Lung (tissue), 11 donors: ENCODE measurements at regions not wholly inside any gene's neighbourhood (a gene's known extent, or its start where the extent isn't known, plus 50 kb on each side); places are given as distances from the start of the nearest gene placed in this dataset.
A peak's percentile ranks its signal among the peaks of the same experiment; 100 is the strongest.

Experiments
- ATAC-seq: fragments of 200-7000 bp; cut with Tn5 transposase; one replicate; pipeline ENCODE4 v1.9.1; 2020; ENCODE audit warnings: moderate number of reproducible peaks; ENCODE audit not compliant: insufficient read depth, low FRiP score
- DNase-seq, 3 donors: peaks; one replicate each; pipeline ENCODE4 v3.0.0-alpha.2; 2013 to 2017
- H3K27ac ChIP-seq, 2 donors: one replicate each; pipeline ENCODE4 v1.5.1; 2013; ENCODE audit warnings: mild to moderate bottlenecking in 2 of 2, moderate library complexity in 2 of 2, control low read depth in 1 of 2, inconsistent platforms in 1 of 2, low read depth in 1 of 2, low read length in 1 of 2
- H3K27me3 ChIP-seq, 3 donors: one replicate each; pipeline ENCODE4 v1.5.1; 2013; ENCODE audit warnings: low read length in 2 of 3; ENCODE audit not compliant: control insufficient read depth in 3 of 3, insufficient read depth in 3 of 3
- H3K36me3 ChIP-seq, 4 donors: one replicate each; pipeline ENCODE4 v1.5.1; 2013; ENCODE audit warnings: low read length in 4 of 4, mild to moderate bottlenecking in 1 of 4, moderate library complexity in 1 of 4; ENCODE audit not compliant: control insufficient read depth in 4 of 4, insufficient read depth in 4 of 4
- H3K4me1 ChIP-seq, 5 donors: one replicate each; pipeline ENCODE4 v1.5.1; 2013; ENCODE audit warnings: low read length in 5 of 5, mild to moderate bottlenecking in 2 of 5, moderate library complexity in 1 of 5; ENCODE audit not compliant: control insufficient read depth in 5 of 5, insufficient read depth in 5 of 5
- H3K4me3 ChIP-seq: one replicate; pipeline ENCODE4 v1.5.1; 2013; ENCODE audit warnings: mild to moderate bottlenecking, control low read depth, moderate library complexity
- H3K9ac ChIP-seq, 2 donors: one replicate each; pipeline ENCODE4 v1.5.1; 2013; ENCODE audit warnings: low read length in 2 of 2, control low read depth in 1 of 2; ENCODE audit not compliant: insufficient read depth in 1 of 2
- H3K9me3 ChIP-seq, 4 donors: one replicate each; pipeline ENCODE4 v1.5.1; 2013; ENCODE audit warnings: low read length in 3 of 4, mild to moderate bottlenecking in 1 of 4, moderate library complexity in 1 of 4; ENCODE audit not compliant: control insufficient read depth in 4 of 4, insufficient read depth in 3 of 4
- WGBS, 2 donors: extraction: QIAGEN DNeasy Blood & Tissue Kit; methylation state at CpG; one replicate each; pipeline ENCODE4 v1.1.7; 2013; 5-methylcytosine and 5-hydroxymethylcytosine counted together
- TF ChIP-seq, protein P1 (sequence below): IDR thresholded peaks from 2 replicates; pipeline ENCODE4 v1.5.1; 2012; ENCODE audit warnings: mild to moderate bottlenecking; ENCODE audit errors: control extremely low read depth, extremely low read depth
- donor health status: control.
- donor health status: control.
- donor health status: Bipolar disorder and iron deficiency.
- donor health status: healthy.
- donor health status: DM: yes; HTN: yes; CAD: no.

DNA sequence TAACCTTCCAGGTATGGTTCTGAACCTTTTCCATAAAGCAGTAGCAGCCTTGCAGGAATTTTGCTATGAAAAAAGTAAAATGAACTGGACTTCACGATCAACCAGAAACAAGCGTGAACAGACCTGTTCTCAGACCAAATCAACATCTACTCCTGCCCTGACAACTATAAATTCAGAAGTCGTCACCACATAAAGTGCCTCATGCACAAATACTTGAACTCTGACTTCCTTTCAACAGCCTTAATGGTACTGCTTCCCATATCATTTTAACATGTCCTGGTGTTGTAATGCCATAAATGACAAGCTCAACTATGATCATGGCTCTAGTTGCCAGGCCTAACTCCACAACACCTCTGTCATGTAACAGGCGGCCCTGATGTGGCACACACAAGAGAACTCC, 262.4 kb downstream of the MTX2 start:
- no peaks in the 10 kb centered on the region for H3K27me3 ChIP-seq
- no peak overlapping the region for H3K4me3 ChIP-seq
- peaks cover 0 to 37% (median 10%) of the 10 kb centered on the region in 5 donors for H3K4me1 ChIP-seq
- H3K9me3 ChIP-seq: no peaks in the 10 kb centered on the region
- ATAC-seq: no peak
- DNase-seq: no peak
- H3K36me3 ChIP-seq: no peaks in the 10 kb centered on the region
- H3K27ac ChIP-seq: no peak overlapping the region
- WGBS, 2 donors: 80 to 85% methylated on average over 4 of the region's 4 CpGs
- H3K9ac ChIP-seq: no peak overlapping the region
- TF ChIP-seq, protein P1, sequence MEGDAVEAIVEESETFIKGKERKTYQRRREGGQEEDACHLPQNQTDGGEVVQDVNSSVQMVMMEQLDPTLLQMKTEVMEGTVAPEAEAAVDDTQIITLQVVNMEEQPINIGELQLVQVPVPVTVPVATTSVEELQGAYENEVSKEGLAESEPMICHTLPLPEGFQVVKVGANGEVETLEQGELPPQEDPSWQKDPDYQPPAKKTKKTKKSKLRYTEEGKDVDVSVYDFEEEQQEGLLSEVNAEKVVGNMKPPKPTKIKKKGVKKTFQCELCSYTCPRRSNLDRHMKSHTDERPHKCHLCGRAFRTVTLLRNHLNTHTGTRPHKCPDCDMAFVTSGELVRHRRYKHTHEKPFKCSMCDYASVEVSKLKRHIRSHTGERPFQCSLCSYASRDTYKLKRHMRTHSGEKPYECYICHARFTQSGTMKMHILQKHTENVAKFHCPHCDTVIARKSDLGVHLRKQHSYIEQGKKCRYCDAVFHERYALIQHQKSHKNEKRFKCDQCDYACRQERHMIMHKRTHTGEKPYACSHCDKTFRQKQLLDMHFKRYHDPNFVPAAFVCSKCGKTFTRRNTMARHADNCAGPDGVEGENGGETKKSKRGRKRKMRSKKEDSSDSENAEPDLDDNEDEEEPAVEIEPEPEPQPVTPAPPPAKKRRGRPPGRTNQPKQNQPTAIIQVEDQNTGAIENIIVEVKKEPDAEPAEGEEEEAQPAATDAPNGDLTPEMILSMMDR: no peak

DNA sequence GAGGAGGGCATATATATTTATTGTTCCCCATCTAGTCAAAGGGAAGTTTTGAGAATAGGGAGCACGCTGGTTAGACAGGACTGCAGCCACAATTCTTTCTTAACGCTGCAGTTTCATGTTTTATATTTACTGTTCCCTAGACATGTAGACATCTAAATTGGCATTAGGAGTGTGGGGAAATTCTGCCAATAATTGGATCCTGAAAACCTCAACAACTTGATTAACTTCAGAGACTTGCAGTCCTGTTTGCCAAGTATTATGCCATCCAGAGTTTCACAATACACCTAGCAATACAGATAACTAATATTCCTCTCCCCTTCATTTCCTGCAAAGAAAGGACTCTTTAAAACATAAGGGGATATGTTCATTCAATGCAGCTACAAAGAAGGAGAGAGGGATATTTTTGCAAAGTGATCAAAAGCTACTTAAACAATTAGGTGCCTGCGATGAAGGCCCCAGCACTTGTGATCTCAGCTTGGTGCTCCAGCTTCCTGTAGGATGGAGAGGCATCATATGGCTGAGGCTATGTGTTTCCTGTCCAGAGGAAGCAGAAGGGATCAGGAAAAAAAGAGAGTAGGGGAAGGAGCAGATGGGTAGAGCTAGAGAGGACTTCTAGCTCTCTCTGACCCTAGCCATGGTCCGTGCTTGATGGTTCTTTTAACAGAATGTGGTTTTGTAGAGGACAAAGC, 264.4 kb downstream of the MTX2 start:
- Histone ChIP-seq H3K4me3 (no peak overlapping the region), H3K27ac (no peak overlapping the region), H3K4me1 (peaks cover 0 to 24% (median 5%) of the 10 kb centered on the region in 5 donors), H3K27me3 (no peaks in the 10 kb centered on the region), H3K36me3 (no peaks in the 10 kb centered on the region), H3K9ac (no peak overlapping the region), H3K9me3 (no peaks in the 10 kb centered on the region)
- ATAC-seq (no peak), DNase-seq (no peak)
- 73 to 87% methylated on average over 4 of the region's 4 CpGs for WGBS, 2 donors
- TF ChIP-seq, protein P1: no peak

DNA sequence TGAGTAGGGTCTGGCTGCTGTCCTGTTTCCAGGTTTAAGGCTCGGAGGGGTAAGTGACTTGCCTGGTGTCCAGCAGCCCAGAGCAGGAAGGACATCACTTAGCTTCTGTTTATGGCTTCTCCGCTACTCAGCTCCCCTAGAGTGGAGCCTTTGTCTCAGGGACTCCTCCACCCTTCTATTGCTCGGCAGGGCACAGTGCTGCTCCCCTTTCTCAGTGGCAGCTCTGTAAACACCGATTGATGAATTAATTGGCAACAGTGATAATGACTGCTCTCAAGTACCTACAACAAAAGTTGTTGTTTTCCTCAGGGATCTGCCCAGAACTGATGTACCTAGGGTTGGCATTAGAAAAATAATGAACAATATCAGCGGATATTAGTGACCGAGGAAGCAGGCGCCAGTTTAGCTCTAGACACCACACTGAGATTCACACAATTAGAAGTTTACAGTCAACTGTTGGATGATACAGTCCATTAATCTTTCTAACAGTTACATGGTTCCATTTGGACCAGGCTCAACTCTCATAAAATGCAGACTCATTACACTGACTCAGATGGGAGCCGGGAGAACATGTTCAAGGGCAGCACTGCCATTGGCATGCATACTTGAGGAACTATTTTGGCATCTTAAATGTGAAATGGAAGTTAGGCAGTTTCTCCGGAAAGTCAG, 265.7 kb downstream of the MTX2 start:
- TF ChIP-seq, protein P1: no peak
- H3K4me1 ChIP-seq: peaks cover 0 to 24% (median 5%) of the 10 kb centered on the region in 5 donors
- DNase-seq (peak in 1 of 3 donors; percentile 37), ATAC-seq (no peak)
- no peak overlapping the region for H3K9ac ChIP-seq
- no peaks in the 10 kb centered on the region for H3K27me3 ChIP-seq
- no peaks in the 10 kb centered on the region for H3K9me3 ChIP-seq
- H3K36me3 ChIP-seq: no peaks in the 10 kb centered on the region
- no peak overlapping the region for H3K4me3 ChIP-seq
- WGBS, 2 donors: 76 to 89% methylated on average over 9 of the region's 9 CpGs
- H3K27ac ChIP-seq: no peak overlapping the region
